OCI-LY3 (cell line): ENCODE measurements at regions not wholly inside any gene's neighbourhood (a gene's known extent, or its start where the extent isn't known, plus 50 kb on each side); places are given as distances from the start of the nearest gene placed in this dataset.

ENCODE experiments used
- H2AFZ ChIP-seq: fragments of 200-600, 300-600 bp; shearing (Covaris generic); 2 replicates; pipeline ENCODE4 v1.6.0; 2014; ENCODE audit warnings: antibody characterized with exemption, low read depth, low read length
- H3K27ac ChIP-seq: fragments of 200-600, 300-600 bp; sonication (generic); 2 replicates; pipeline ENCODE4 v1.5.1; 2014; ENCODE audit warnings: mild to moderate bottlenecking, low read length, moderate library complexity, mixed read lengths
- H3K27me3 ChIP-seq: fragments of 200-600, 300-600 bp; sonication (generic); 2 replicates; pipeline ENCODE4 v1.6.1; 2014; ENCODE audit warnings: low read depth, low read length, mixed read lengths
- H3K36me3 ChIP-seq: fragments of 200-600, 300-600 bp; sonication (generic); replicated peaks from 2 replicates; pipeline ENCODE3; 2014; ENCODE audit warnings: low read depth, low read length, mixed read lengths
- H3K4me1 ChIP-seq: fragments of 300-600, 200-600 bp; sonication (generic); 2 replicates; pipeline ENCODE4 v1.6.1; 2014; ENCODE audit warnings: low read length, mixed read lengths
- H3K4me2 ChIP-seq: fragments of 200-600, 300-600 bp; sonication (generic); 2 replicates; pipeline ENCODE4 v1.6.1; 2014; ENCODE audit warnings: low read length, mixed read lengths
- H3K4me3 ChIP-seq: fragments of 300-600, 200-600 bp; sonication (generic); 2 replicates; pipeline ENCODE4 v1.5.1; 2014; ENCODE audit warnings: antibody characterized with exemption, mild to moderate bottlenecking, low read length, moderate library complexity
- H3K79me2 ChIP-seq: fragments of 300-600, 200-600 bp; shearing (Covaris generic); 2 replicates; pipeline ENCODE4 v1.6.1; 2014; ENCODE audit warnings: mild to moderate bottlenecking, low read length, mixed read lengths
- H3K9ac ChIP-seq: fragments of 300-600, 200-600 bp; shearing (Covaris generic); 2 replicates; pipeline ENCODE4 v1.6.0; 2014; ENCODE audit warnings: mild to moderate bottlenecking, low read length, moderate library complexity
- H3K9me3 ChIP-seq: fragments of 200-600, 300-600 bp; shearing (Covaris generic); 2 replicates; pipeline ENCODE4 v1.6.1; 2014; ENCODE audit warnings: low read length, mixed read lengths; ENCODE audit not compliant: insufficient read depth
- H4K20me1 ChIP-seq: fragments of 200-600, 300-600 bp; sonication (generic); 2 replicates; pipeline ENCODE4 v1.6.1; 2016; ENCODE audit warnings: low read length, mixed read lengths; ENCODE audit not compliant: insufficient read depth
- CTCF ChIP-seq: fragments of 200-600, 300-600 bp; sonication (generic); IDR thresholded peaks from 2 replicates; pipeline ENCODE4 v1.5.1; 2014; ENCODE audit warnings: antibody characterized with exemption, low read length, low read depth
- EZH2phosphoT487 ChIP-seq: fragments of 200-600 bp; shearing (Covaris generic); IDR thresholded peaks from 2 replicates; pipeline ENCODE4 v1.6.1; 2018; ENCODE audit warnings: antibody characterized with exemption, mixed run types, low read depth

- no peak overlapping the region for H2AFZ ChIP-seq
- H3K79me2 ChIP-seq: no peaks in the 10 kb centered on the region
- H3K27ac ChIP-seq: no peak overlapping the region
- H3K36me3 ChIP-seq: no peaks in the 10 kb centered on the region
- H3K4me3 ChIP-seq: no peak overlapping the region
- no peaks in the 10 kb centered on the region for H4K20me1 ChIP-seq
- TF ChIP-seq EZH2phosphoT487: no peak
- TF ChIP-seq CTCF: no peak
- H3K4me1 ChIP-seq: no peaks in the 10 kb centered on the region
- H3K27me3 ChIP-seq: no peaks in the 10 kb centered on the region
- H3K9ac ChIP-seq: no peak overlapping the region
- H3K9me3 ChIP-seq: no peaks in the 10 kb centered on the region
- H3K4me2 ChIP-seq: no peak overlapping the region
These were observed 668.0 kb upstream of the RIOK2 start for GRCh38 chr5:97851036-97851435.

GRCh38 chr5:97854871-97855762 is 672.1 kb upstream of the RIOK2 start:
- H3K4me1 ChIP-seq: no peaks in the 10 kb centered on the region
- H3K27me3 ChIP-seq: no peaks in the 10 kb centered on the region
- no peaks in the 10 kb centered on the region for H3K79me2 ChIP-seq
- H2AFZ ChIP-seq: no peak overlapping the region
- no peak overlapping the region for H3K9ac ChIP-seq
- no peak overlapping the region for H3K27ac ChIP-seq
- H4K20me1 ChIP-seq: no peaks in the 10 kb centered on the region
- H3K36me3 ChIP-seq: no peaks in the 10 kb centered on the region
- H3K4me3 ChIP-seq: no peak overlapping the region
- H3K9me3 ChIP-seq: no peaks in the 10 kb centered on the region
- no peak overlapping the region for H3K4me2 ChIP-seq
- TF ChIP-seq EZH2phosphoT487 (no peak), CTCF (no peak)

- Histone ChIP-seq H2AFZ (no peak overlapping the region), H3K4me2 (no peak overlapping the region)
- TF ChIP-seq CTCF (no peak), EZH2phosphoT487 (no peak)
These were observed 691.4 kb upstream of the RIOK2 start for GRCh38 chr5:97874491-97874890.

GRCh38 chr5:97876272-97876671 is 693.2 kb upstream of the RIOK2 start:
- no peaks in the 10 kb centered on the region for H3K79me2 ChIP-seq
- TF ChIP-seq EZH2phosphoT487 (no peak), CTCF (no peak)
- no peak overlapping the region for H3K27ac ChIP-seq
- no peak overlapping the region for H2AFZ ChIP-seq
- H3K9me3 ChIP-seq: no peaks in the 10 kb centered on the region
- H3K4me2 ChIP-seq: no peak overlapping the region
- H3K27me3 ChIP-seq: no peaks in the 10 kb centered on the region
- H4K20me1 ChIP-seq: no peaks in the 10 kb centered on the region
- no peaks in the 10 kb centered on the region for H3K4me1 ChIP-seq
- no peak overlapping the region for H3K9ac ChIP-seq
- H3K36me3 ChIP-seq: no peaks in the 10 kb centered on the region
- no peak overlapping the region for H3K4me3 ChIP-seq

More at GRCh38 chr5:97874491-97874890, 691.4 kb upstream of the RIOK2 start:
- Histone ChIP-seq H3K4me3 (no peak overlapping the region), H4K20me1 (no peaks in the 10 kb centered on the region), H3K27me3 (no peaks in the 10 kb centered on the region), H3K36me3 (no peaks in the 10 kb centered on the region), H3K27ac (no peak overlapping the region), H3K4me1 (no peaks in the 10 kb centered on the region), H3K9ac (no peak overlapping the region), H3K9me3 (no peaks in the 10 kb centered on the region), H3K79me2 (no peaks in the 10 kb centered on the region)
